Heart right ventricle (tissue), 16 donors: ENCODE measurements at regions not wholly inside any gene's neighbourhood (a gene's known extent, or its start where the extent isn't known, plus 50 kb on each side); places are given as distances from the start of the nearest gene placed in this dataset.

Experiments
- ATAC-seq, 8 donors: fragments of 200-7000 bp; cut with Tn5 transposase; one replicate each; pipeline ENCODE4 v1.9.1; 2020; ENCODE audit warnings: mild to moderate bottlenecking in 8 of 8, moderate library complexity in 8 of 8, moderate number of reproducible peaks in 1 of 8
- DNase-seq, 2 donors: peaks; one replicate each; pipeline ENCODE4 v3.0.0-alpha.2; 2020
- H3K27ac ChIP-seq, 10 donors: fragments of 200-600 bp; sonication (generic) in 2 of 10; one replicate each; pipeline versions ENCODE4 v1.5.0 to v1.8.0; 2020 to 2022; ENCODE audit warnings: mild to moderate bottlenecking in 3 of 10
- H3K27me3 ChIP-seq, 7 donors: fragments of 200-600 bp; one replicate each; pipeline ENCODE4 v1.8.0; 2021 to 2022; ENCODE audit warnings: mild to moderate bottlenecking in 2 of 7
- H3K36me3 ChIP-seq, 9 donors: fragments of 200-600 bp; sonication (generic) in 1 of 9; one replicate each; pipeline versions ENCODE4 v1.5.0 to v1.8.0; 2020 to 2022; ENCODE audit warnings: mild to moderate bottlenecking in 2 of 9
- H3K4me1 ChIP-seq, 9 donors: fragments of 200-600 bp; sonication (generic) in 1 of 9; one replicate each; pipeline versions ENCODE4 v1.5.0 to v1.8.0; 2020 to 2022; ENCODE audit warnings: mild to moderate bottlenecking in 4 of 9
- H3K4me3 ChIP-seq, 10 donors: fragments of 200-600 bp; sonication (generic) in 2 of 10; one replicate each; pipeline versions ENCODE4 v1.5.0 to v1.8.0; 2020 to 2022; ENCODE audit warnings: mild to moderate bottlenecking in 7 of 10, moderate library complexity in 2 of 10
- H3K9me3 ChIP-seq, 11 donors: fragments of 200-600 bp in 10 of 11; sonication (generic) in 2 of 11; one replicate each; pipeline versions ENCODE4 v1.5.0 to v1.8.0; 2013 to 2022; ENCODE audit warnings: mild to moderate bottlenecking in 2 of 11, control low read depth in 1 of 11, moderate library complexity in 1 of 11
- CTCF ChIP-seq, 9 donors: fragments of 200-600 bp; sonication (generic) in 2 of 9; IDR thresholded peaks; one replicate each; pipeline versions ENCODE4 v1.5.0 to v1.8.0; 2021 to 2022; ENCODE audit warnings: antibody characterized with exemption in 9 of 9, mild to moderate bottlenecking in 5 of 9, moderate library complexity in 1 of 9
- WGBS, 2 donors: extraction: QIAGEN DNeasy Blood & Tissue Kit; methylation state at CpG; one replicate each; pipeline ENCODE4 v1.1.7; 2013; ENCODE audit warnings: inconsistent platforms in 1 of 2; 5-methylcytosine and 5-hydroxymethylcytosine counted together
- intact Hi-C, 10 donors: fragments of 100-400 bp; cut with DNase I; formaldehyde crosslinking; loops; one replicate each; pipeline versions ENCODE4 v1.11.1 to v1.14.2; 2022
- donor health status: Arrhythmogenic right ventricular cardiomyopathy.
- donor health status: ischemic (EF 13 %, LVEDD 7.1; RV severe dilation, severe dysfunction).
- donor health status: healthy with polysubstance abuse.
- donor health status: DM: no; HTN: yes; CAD: no.
- donor health status: DM: no; HTN: no; CAD: no.
- donor health status: ischemic (EF 25% LVEDD 6.9; RV normal size, moderate dysfunction).
- donor health status: ischemic (EF 25% LVEDD 5.7; RV mildly dilated, moderate dysfunction).
- donor health status: healthy.
- donor health status: DM: yes; HTN: yes; CAD: no.
- donor health status: Ischemic cardiomyopathy.
- donor health status: ischemic (EF 35%, LVEDD 5.7; RV mildly dilated, moderate dysfunction).
- donor health status: nonischemic (EF 11% LVEDD 7.7; RV severe dilation, severe dysfunction).
- donor health status: DM: yes; HTN: yes; CAD: no.
- donor health status: PGD.
- donor health status: ischemic (EF 29% LVEDD 5.4; RV normal size, mild dysfunction).
- donor health status: nonischemic (EF 23%, LVEDD 6.1; RV moderate dilation, normal function).

GRCh38 chr6:90934081-90934480, 347.2 kb upstream of the MAP3K7 start:
- H3K27ac ChIP-seq = peak overlapping the region in 1 of 10 donors; percentile 49
- H3K4me3 ChIP-seq = no peak overlapping the region
- ATAC-seq (no peak), DNase-seq (no peak)
- no peaks in the 10 kb centered on the region for H3K36me3 ChIP-seq
- WGBS, 2 donors = 80 to 82% methylated on average over 5 of the region's 5 CpGs
- H3K27me3 ChIP-seq = peaks cover 0 to 9% (median 0%) of the 10 kb centered on the region in 7 donors
- peaks cover 0 to 16% (median 0%) of the 10 kb centered on the region in 9 donors for H3K4me1 ChIP-seq
- intact Hi-C loops = no loop called here
- no peak for TF ChIP-seq CTCF (IDR thresholded peaks at IDR 0.05)
- no peaks in the 10 kb centered on the region for H3K9me3 ChIP-seq

GRCh38 chr6:90932351-90932750, 345.5 kb upstream of the MAP3K7 start:
- DNase-seq (no peak), ATAC-seq (no peak)
- Histone ChIP-seq H3K27me3 (peaks cover 0 to 9% (median 0%) of the 10 kb centered on the region in 7 donors), H3K9me3 (no peaks in the 10 kb centered on the region), H3K36me3 (no peaks in the 10 kb centered on the region), H3K4me1 (peaks cover 0 to 16% (median 0%) of the 10 kb centered on the region in 9 donors), H3K4me3 (no peak overlapping the region), H3K27ac (no peak overlapping the region)
- intact Hi-C loops = no loop called here
- 98 to 100% methylated on average over 1 of the region's 1 CpG for WGBS, 2 donors
- TF ChIP-seq CTCF (IDR thresholded peaks at IDR 0.05) = no peak

GRCh38 chr6:90928051-90928450, 341.2 kb upstream of the MAP3K7 start:
- 62 to 79% methylated on average over 2 of the region's 2 CpGs for WGBS, 2 donors
- no peak overlapping the region for H3K27ac ChIP-seq
- H3K4me1 ChIP-seq = no peaks in the 10 kb centered on the region
- H3K4me3 ChIP-seq = no peak overlapping the region
- ATAC-seq (no peak), DNase-seq (no peak)
- TF ChIP-seq CTCF (IDR thresholded peaks at IDR 0.05) = no peak
- no peaks in the 10 kb centered on the region for H3K9me3 ChIP-seq
- peaks cover 0 to 3% (median 0%) of the 10 kb centered on the region in 7 donors for H3K27me3 ChIP-seq
- no peaks in the 10 kb centered on the region for H3K36me3 ChIP-seq
- intact Hi-C loops = no loop called here

GRCh38 chr6:90925726-90926125, 338.9 kb upstream of the MAP3K7 start:
- Histone ChIP-seq H3K4me3 (no peak overlapping the region), H3K9me3 (no peaks in the 10 kb centered on the region), H3K4me1 (no peaks in the 10 kb centered on the region), H3K27me3 (peaks cover 0 to 3% (median 0%) of the 10 kb centered on the region in 7 donors), H3K36me3 (no peaks in the 10 kb centered on the region), H3K27ac (no peak overlapping the region)
- intact Hi-C loops = no loop called here
- DNase-seq = no peak
- no peak for ATAC-seq
- WGBS, 2 donors = 48 to 50% methylated on average over 4 of the region's 4 CpGs
- TF ChIP-seq CTCF (IDR thresholded peaks at IDR 0.05) = no peak
